ENCODE measurements at regions not wholly inside any gene's neighbourhood (a gene's known extent, or its start where the extent isn't known, plus 50 kb on each side); places are given as distances from the start of the nearest gene placed in this dataset.

DNA sequence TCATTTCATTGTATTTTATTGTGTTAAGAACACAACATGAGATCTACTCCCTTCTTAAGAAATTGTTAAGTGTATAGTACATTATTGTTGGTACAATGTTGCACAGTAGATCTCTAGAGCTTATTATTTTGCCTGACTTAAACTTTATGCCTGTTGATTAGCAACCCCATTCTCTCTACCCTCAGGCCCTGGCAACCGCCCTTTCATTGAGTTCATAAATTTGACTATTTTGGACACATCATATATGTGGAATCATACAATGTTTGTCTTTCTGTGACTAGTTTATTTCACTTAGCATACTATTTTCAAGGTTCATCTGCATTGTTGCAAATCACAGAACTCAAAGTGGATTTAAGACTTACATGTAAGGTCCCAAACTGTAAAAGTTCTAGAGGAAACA lies 222.1 kb downstream of the IL15 start:
- H3K27me3 Mint-ChIP-seq (ENCODE audit: low read depth) = no peaks in the 10 kb centered on the region
- no peak overlapping the region for H3T11ph ChIP-seq (ENCODE audit: low read length)
- H2BK20ac ChIP-seq (ENCODE audit: low read depth, low read length, poor library complexity, severe bottlenecking) = no peak overlapping the region
- no peaks in the 10 kb centered on the region for H3K9me3 ChIP-seq (ENCODE audit: control insufficient read depth, low read depth, low read length)
- H3K14ac ChIP-seq (ENCODE audit: insufficient read depth, low read length) = no peak overlapping the region
- H4K5ac ChIP-seq (ENCODE audit: insufficient read length, low read depth, low read length) = no peak overlapping the region
- no peak overlapping the region for H3K4ac ChIP-seq (ENCODE audit: low read depth, low read length)
- H3K79me1 ChIP-seq (ENCODE audit: insufficient read depth, low read depth, low read length, poor library complexity, severe bottlenecking) = no peaks in the 10 kb centered on the region
- H3K4me2 ChIP-seq (ENCODE audit: insufficient read depth, insufficient read length, low read length) = no peak overlapping the region
- no peaks in the 10 kb centered on the region for H3K4me1 Mint-ChIP-seq
- no peak overlapping the region for H3K27ac ChIP-seq (ENCODE audit: insufficient read length, low read depth, low read length)
- WGBS (ENCODE audit: extremely low coverage, insufficient read length, low lambda C conversion rate) = no CpG with 5 or more reads among the region's 1 CpG
- no peak overlapping the region for H4K91ac ChIP-seq (ENCODE audit: insufficient read length, low read depth, low read length)
- no peaks in the 10 kb centered on the region for H3K23me2 ChIP-seq (ENCODE audit: insufficient read length, low read depth, low read length, poor library complexity, severe bottlenecking)
- H3K36me3 Mint-ChIP-seq (ENCODE audit: insufficient read depth in 1 of 3, low read depth in 3 of 3) = peaks cover 3 to 20% (median 7%) of the 10 kb centered on the region in 3 experiments
- DNase-seq = no peak
- peaks cover 13 to 18% of the 10 kb centered on the region in 2 experiments; a peak in 4 of 5 replicates for H3K9me3 Mint-ChIP-seq
- H2BK12ac ChIP-seq (ENCODE audit: insufficient read length, low read depth, low read length) = no peak overlapping the region
- H2BK15ac ChIP-seq (ENCODE audit: low read depth, low read length) = no peak overlapping the region
- H3K23ac ChIP-seq (ENCODE audit: insufficient read length, low read depth, low read length) = no peak overlapping the region
- no peak overlapping the region for H3K56ac ChIP-seq (ENCODE audit: insufficient read length, low read depth, low read length)
- H3K18ac ChIP-seq (ENCODE audit: insufficient read length, low read depth, low read length) = no peak overlapping the region
- H2BK120ac ChIP-seq (ENCODE audit: low read depth, low read length, poor library complexity, severe bottlenecking) = no peak overlapping the region
- H3K27me3 ChIP-seq (ENCODE audit: insufficient read depth, low read length) = no peaks in the 10 kb centered on the region
- H3K27ac Mint-ChIP-seq = no peak overlapping the region
- no peak overlapping the region for H2AK5ac ChIP-seq (ENCODE audit: insufficient read length, low read length)
- no peak overlapping the region for H2AFZ ChIP-seq (ENCODE audit: low read length)
- no peak overlapping the region for H2BK5ac ChIP-seq (ENCODE audit: insufficient read length, low read length)
- no peak overlapping the region for H3K4me3 Mint-ChIP-seq
- H3K4me1 ChIP-seq (ENCODE audit: insufficient read depth, low read length) = no peaks in the 10 kb centered on the region
- H4K20me1 ChIP-seq (ENCODE audit: control insufficient read depth, insufficient read depth, insufficient read length) = no peaks in the 10 kb centered on the region
- no peak overlapping the region for H4K8ac ChIP-seq (replicated peaks; ENCODE audit: insufficient read length, low read depth, low read length)
- H3K9ac ChIP-seq (ENCODE audit: extremely low read depth, insufficient read length, low read length) = no peak overlapping the region
- no peaks in the 10 kb centered on the region for H3K79me2 ChIP-seq (ENCODE audit: insufficient read depth, low read length)
- TF ChIP-seq, protein P1, sequence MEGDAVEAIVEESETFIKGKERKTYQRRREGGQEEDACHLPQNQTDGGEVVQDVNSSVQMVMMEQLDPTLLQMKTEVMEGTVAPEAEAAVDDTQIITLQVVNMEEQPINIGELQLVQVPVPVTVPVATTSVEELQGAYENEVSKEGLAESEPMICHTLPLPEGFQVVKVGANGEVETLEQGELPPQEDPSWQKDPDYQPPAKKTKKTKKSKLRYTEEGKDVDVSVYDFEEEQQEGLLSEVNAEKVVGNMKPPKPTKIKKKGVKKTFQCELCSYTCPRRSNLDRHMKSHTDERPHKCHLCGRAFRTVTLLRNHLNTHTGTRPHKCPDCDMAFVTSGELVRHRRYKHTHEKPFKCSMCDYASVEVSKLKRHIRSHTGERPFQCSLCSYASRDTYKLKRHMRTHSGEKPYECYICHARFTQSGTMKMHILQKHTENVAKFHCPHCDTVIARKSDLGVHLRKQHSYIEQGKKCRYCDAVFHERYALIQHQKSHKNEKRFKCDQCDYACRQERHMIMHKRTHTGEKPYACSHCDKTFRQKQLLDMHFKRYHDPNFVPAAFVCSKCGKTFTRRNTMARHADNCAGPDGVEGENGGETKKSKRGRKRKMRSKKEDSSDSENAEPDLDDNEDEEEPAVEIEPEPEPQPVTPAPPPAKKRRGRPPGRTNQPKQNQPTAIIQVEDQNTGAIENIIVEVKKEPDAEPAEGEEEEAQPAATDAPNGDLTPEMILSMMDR (conservative IDR thresholded peaks at IDR 0.05) = no peak

All from H9 (cell line).